BJ (cell line): ENCODE measurements at regions not wholly inside any gene's neighbourhood (a gene's known extent, or its start where the extent isn't known, plus 50 kb on each side); places are given as distances from the start of the nearest gene placed in this dataset.

ENCODE experiments used
- CTCF ChIA-PET: fragments of 350-600 bp; formaldehyde crosslinking; extraction: SDS; loops from one replicate; lab custom pipeline; 2021; ENCODE audit warnings: antibody characterized with exemption, inconsistent platforms; lab: Yijun Ruan, JAX
- POLR2A ChIA-PET: fragments of 300-600 bp; sonication (Branson Sonifier 250); formaldehyde crosslinking; extraction: SDS; loops from one replicate; lab custom pipeline; 2021; ENCODE audit warnings: antibody characterized with exemption; lab: Charles Lee
- DNase-seq: peaks from one replicate; pipeline ENCODE4 v3.0.0-alpha.2; 2011; ENCODE audit warnings: low read depth
- H3K27me3 ChIP-seq: 2 replicates; pipeline ENCODE4 v1.6.0; 2011; ENCODE audit warnings: low read length; ENCODE audit not compliant: control insufficient read depth, insufficient read depth
- H3K36me3 ChIP-seq: 2 replicates; pipeline ENCODE4 v1.5.1; 2011; ENCODE audit warnings: low read length; ENCODE audit not compliant: control insufficient read depth, insufficient read depth
- H3K4me3 ChIP-seq: 2 replicates; pipeline ENCODE4 v1.5.1; 2011; ENCODE audit warnings: low read depth, mild to moderate bottlenecking, control low read depth, low read length
- TF ChIP-seq, protein P1 (sequence below): IDR thresholded peaks from 2 replicates; pipeline ENCODE4 v1.5.1; 2011; ENCODE audit warnings: low read depth, mild to moderate bottlenecking, control low read depth, inconsistent platforms, low read length, moderate library complexity; ENCODE audit not compliant: insufficient read depth

DNA sequence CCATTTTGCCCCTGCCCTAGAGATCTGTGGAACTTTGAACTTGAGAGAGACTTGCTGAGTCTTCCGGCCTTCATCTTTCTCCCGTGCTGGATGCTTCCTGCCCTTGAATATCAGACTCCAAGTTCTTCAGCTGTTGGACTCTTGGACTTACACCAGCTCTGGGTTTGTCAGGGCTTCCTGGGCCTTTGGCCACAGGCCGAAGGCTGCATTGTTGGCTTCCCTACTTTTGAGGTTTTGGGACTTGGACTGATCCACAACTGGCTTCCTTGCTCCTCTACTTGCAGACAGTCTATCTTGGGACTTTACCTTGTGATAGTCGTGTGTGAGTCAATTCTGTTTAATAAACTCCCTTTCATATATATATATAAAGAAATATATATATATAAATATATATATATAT, 1071.0 kb downstream of the ADGRL3 start:
- Histone ChIP-seq H3K36me3 (no peaks in the 10 kb centered on the region), H3K4me3 (no peak overlapping the region), H3K27me3 (no peaks in the 10 kb centered on the region)
- POLR2A ChIA-PET, result no interaction called here
- TF ChIP-seq, protein P1, sequence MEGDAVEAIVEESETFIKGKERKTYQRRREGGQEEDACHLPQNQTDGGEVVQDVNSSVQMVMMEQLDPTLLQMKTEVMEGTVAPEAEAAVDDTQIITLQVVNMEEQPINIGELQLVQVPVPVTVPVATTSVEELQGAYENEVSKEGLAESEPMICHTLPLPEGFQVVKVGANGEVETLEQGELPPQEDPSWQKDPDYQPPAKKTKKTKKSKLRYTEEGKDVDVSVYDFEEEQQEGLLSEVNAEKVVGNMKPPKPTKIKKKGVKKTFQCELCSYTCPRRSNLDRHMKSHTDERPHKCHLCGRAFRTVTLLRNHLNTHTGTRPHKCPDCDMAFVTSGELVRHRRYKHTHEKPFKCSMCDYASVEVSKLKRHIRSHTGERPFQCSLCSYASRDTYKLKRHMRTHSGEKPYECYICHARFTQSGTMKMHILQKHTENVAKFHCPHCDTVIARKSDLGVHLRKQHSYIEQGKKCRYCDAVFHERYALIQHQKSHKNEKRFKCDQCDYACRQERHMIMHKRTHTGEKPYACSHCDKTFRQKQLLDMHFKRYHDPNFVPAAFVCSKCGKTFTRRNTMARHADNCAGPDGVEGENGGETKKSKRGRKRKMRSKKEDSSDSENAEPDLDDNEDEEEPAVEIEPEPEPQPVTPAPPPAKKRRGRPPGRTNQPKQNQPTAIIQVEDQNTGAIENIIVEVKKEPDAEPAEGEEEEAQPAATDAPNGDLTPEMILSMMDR, result no peak
- DNase-seq, result no peak
- CTCF ChIA-PET, result no interaction called here

DNA sequence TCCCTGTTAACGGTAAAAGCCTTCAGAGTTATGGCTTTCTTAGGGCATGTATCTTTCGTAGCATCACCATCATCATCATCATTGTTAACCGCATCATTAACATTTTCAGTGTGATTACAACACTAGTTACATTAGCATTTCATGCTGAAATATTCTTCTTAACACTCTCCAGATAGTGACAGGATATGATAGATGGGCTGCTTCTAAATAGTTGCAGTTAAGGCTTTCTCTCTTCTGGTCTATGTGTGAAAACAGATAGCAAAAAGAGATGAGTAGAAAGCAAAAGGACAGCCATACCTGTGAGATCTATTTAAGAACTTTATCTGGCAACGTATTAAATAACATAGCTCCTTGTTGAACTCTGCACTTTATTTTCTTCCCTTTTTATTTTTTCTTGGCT, 1069.8 kb downstream of the ADGRL3 start:
- ChIA-PET POLR2A (no interaction called here), CTCF (no interaction called here)
- DNase-seq, result no peak
- TF ChIP-seq, protein P1, result no peak
- Histone ChIP-seq H3K4me3 (no peak overlapping the region), H3K27me3 (no peaks in the 10 kb centered on the region), H3K36me3 (no peaks in the 10 kb centered on the region)

DNA sequence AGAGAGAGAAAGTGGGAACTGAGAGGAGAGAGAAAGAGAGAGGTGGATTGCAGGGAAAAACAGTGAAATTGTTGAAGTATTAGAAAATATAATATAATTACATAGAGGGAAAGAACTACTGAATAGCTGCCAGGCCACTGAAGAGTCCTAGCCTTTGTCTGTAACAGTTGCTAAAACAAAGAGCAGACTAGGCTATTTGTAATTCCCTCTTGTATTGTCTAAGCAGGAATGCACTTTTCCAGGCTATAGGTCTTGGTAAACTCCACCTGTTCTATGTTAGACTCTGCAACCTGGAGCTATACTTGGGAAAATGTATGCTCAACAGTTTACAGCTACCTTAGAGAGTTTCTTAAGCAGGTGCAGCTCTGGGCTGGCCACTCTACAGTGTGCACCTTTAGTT, 1063.3 kb downstream of the ADGRL3 start:
- no peak for DNase-seq
- ChIA-PET CTCF (no interaction called here), POLR2A (no interaction called here)
- Histone ChIP-seq H3K36me3 (no peaks in the 10 kb centered on the region), H3K4me3 (no peak overlapping the region), H3K27me3 (no peaks in the 10 kb centered on the region)
- TF ChIP-seq, protein P1, result no peak

DNA sequence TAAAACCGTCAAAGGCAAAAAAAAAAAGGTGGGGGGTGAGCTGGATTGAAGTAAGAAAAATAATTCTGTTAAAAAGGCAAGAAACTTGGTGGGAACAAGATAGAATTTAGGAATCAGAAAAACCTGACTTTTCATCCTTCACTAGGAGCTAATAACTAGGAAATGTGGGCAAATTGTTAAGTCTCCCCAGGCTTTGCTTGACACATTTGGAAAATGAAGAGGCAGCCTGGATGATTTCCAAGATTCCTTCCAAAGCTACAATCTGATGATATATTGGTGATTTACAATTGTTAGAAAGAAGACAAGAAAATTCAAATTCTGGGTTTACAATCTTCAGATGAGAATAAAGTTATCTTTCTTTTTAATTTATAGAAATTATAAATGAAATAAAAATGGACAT, 1062.5 kb downstream of the ADGRL3 start:
- Histone ChIP-seq H3K4me3 (no peak overlapping the region), H3K36me3 (no peaks in the 10 kb centered on the region), H3K27me3 (no peaks in the 10 kb centered on the region)
- DNase-seq, result no peak
- TF ChIP-seq, protein P1, result no peak
- ChIA-PET POLR2A (no interaction called here), CTCF (no interaction called here)

DNA sequence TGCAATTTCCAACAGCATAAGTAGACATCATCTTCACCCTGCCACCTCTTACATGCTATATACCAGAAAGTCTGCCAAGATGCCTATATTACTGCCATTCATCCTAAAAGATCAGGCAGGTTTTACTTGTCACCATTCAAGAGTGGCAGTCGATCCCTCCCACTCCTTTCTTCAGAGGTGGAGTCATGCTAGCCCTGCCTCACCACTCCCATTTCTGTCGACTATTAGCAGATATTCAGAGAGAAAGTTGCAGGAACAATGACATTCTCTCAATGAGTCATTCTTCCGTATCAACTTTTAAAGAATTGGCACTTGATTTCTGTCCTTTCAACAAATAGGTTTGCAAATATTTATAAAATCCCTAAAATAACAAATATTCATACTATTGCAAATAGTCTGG, 1060.1 kb downstream of the ADGRL3 start:
- ChIA-PET CTCF (no interaction called here), POLR2A (no interaction called here)
- no peaks in the 10 kb centered on the region for H3K36me3 ChIP-seq
- TF ChIP-seq, protein P1, result no peak
- DNase-seq, result no peak
- no peaks in the 10 kb centered on the region for H3K27me3 ChIP-seq
- H3K4me3 ChIP-seq, result no peak overlapping the region
